Activated CD4-positive, alpha-beta T cell treated with anti-CD3 and anti-CD28 coated beads, Interleukin-2, Interleukin-4, amounts not matched to agents 100 ng/mL and 50 ng/mL, durations not matched to agents 16 hours and 8 hours (primary cell): ENCODE measurements at regions not wholly inside any gene's neighbourhood (a gene's known extent, or its start where the extent isn't known, plus 50 kb on each side); places are given as distances from the start of the nearest gene placed in this dataset.
"Not testable (repeated sequence)": the region's sequence is repeated elsewhere in the genome, so short reads cannot be mapped to it uniquely, and the experiment has no call there.

Experiments used
- DNase-seq: peaks from one replicate; pipeline ENCODE4 v3.0.0-alpha.2; 2020; ENCODE audit warnings: low spot score

DNA sequence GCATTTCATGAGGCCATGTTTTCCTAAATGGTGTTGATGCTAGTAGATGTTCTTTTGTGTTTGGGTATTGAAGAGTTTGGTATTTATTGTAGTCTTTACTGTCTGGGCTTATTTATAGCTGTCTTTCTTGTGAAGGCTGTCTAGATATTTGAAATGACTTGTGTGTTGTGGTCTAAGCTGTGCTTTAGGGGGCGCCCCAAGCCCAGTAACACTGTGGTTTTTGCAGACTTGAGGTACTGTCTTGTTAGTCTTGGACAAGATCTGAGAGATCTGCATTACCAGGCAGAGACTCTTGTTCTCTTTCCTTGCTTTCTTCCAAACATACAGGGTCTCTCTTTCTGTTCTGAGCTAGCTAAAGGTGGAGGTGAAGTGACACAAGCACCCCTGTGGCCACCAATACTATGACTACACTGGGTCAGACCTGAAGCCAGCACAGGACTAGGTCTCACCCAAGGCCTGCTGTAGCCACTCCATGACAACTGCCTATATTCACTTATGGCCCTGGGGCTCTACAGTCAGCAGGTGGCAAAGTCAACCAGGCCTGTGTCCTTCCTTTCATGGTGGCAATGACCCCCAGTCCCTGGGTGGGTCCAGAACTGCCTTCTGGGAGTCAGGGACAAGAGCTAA lies 152.1 kb upstream of the TBC1D5 start:
- DNase-seq = peak; percentile 9

DNA sequence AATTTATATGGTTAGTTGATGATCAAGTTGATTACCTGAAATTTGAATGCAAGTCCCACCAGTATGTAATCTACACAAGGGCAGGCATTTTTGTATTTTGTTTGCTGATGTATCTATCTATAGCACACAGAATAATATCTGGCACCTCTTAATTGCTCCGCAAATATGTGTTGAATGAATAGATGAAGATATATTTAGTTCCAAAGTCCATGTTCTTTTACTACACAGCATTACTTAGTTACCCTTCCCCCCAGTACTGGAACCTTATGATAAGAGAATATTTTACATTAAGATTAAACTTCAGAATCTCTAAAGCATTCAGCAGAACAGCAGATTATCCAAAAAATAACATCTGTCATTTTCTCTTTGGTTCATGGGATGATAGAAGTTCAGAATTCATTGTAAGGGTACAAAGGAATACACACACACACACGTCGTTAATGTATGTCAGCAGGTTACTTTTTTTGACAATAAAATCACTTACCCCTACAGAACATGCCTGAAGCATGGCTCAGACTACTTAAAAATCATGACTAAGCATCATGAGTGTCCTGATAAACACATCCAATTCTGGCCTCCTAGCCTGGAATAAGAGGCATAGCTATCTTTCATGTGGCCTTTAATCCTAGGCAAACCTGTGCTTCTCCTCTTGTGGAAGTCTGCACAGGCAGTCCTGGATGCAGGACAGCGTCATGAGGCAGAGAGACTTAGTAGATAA lies 148.9 kb upstream of the TBC1D5 start:
- DNase-seq = no peak

DNA sequence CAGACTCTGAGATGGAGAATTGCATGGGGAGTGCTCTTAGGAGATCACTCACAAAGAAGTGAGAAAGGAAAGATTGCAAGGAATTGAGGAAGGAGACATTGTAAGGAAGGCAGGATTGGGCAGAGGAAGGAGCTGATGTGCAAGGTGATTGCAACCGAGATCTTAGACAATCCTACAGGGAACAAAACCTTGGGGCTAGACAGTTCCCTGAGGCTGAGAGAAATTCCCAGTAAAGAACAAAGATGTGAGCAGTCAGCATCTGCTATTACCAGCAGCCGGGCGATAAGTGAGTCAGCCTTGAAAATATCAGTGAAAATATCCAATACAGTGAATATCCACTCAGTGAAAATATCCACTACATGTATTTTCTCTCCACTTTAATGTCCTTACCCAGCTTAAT lies 143.6 kb upstream of the TBC1D5 start:
- DNase-seq = no peak

DNA sequence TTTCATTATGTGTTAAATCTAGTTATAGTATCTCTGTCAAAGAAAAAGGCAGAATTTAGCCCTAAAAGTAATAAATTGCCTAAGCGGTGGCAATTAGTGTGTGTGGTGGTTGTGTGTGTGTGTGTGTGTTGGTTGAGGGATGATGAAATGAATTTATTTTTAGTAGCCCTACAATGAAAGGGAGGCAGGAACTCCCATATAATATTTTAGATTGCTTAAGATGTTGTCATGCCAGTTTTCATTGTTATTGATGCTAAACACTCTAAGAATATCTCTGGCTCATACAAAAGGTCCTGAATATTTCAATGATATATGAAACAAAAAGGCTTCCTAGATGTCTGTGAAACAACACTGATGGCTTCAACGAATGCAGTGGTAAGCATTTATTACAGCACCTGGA lies 140.6 kb upstream of the TBC1D5 start:
- no peak for DNase-seq

DNA sequence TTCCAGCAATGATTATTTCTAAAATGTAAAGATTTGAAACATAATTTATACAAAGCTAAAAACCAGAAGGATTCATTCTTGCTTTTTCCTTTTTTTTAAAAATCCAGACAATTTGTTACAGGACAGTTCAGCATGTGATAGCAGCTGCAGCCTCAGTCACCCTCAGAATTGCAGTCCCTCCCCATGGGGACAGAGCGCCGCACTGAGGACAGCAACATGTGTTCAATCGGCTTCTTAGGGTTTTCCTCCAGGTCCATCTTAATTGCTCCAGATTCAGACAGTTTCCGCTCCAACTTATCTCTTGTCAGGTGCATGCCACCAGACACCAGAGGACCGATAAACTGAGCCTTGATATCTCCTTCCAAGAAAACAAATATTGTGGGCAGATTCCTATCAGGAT lies 134.9 kb upstream of the TBC1D5 start:
- DNase-seq = no peak

DNA sequence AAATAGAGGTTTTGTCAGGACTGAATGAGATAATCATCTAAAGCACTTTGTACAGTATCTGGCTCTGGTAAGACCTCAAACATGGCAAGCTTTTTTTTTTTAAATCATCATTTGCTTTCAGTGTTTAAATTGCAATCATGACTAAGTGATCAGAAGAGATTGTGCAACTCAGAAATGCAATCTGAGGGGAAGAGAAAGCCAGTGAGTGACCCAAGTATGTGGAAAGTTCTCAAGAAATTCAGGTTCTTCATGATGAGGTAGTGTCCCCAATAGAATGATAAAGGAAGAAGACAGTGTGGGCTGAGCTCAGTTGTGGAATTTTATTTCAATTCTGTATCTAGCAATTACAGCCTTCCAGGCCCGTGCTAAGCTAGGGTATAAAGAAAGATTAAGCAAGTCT lies 132.2 kb upstream of the TBC1D5 start:
- DNase-seq = no peak

DNA sequence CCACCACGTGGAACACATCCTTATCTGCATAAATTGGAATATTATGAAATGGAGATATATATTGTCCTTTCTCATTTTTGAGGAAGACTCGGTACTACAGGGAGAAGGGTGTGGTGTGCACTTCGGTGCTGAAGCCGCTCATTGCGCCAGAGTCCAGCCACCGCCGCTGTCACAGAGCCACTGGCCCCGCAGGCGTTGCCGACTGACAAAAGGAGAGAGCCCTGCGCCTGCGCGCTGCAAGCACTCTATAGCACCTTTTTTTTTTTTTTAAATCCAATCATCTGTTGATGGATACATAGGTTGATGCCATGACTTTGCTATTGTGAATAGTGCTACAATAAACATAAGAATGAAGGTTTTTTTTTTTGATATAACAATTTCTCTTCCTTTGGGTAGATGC lies 130.0 kb upstream of the TBC1D5 start:
- DNase-seq = no peak

DNA sequence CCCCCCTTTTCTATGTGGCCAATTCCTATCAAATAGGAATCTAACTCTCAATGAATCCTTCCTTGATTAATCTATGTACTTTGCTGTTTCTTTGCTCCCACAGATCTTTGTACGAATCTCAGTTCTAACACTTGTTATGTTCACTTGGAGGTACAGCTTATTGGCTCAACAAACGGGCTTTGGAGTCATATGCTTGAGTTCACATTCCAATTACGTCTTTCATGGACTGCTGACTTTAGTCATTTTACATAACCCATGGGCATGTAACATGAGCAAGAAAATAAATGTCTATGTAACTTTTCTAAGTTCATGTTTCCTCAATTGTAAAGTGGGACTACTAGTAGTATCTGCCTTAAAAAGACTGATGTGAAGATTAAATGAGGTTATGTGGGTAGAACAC lies 123.2 kb upstream of the TBC1D5 start:
- DNase-seq = no peak

DNA sequence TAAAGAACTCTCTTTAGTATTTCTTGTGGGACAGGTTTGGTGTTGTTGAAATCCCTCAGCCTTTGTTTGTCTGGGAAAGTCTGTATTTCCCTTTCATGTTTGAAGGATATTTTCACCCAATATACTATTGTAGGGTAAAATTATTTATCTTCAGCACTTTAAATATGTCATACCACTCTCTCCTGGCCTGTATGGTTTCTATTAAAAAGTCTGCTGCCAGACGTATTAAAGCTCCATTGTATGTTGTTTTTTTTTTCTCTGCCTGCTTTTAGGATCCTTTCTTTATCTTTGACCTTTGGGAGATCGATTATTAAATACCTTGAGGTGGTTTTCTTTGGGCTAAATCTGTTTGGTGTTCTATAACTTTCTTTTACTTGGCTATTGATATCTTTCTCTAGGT lies 119.0 kb upstream of the TBC1D5 start:
- no peak for DNase-seq

DNA sequence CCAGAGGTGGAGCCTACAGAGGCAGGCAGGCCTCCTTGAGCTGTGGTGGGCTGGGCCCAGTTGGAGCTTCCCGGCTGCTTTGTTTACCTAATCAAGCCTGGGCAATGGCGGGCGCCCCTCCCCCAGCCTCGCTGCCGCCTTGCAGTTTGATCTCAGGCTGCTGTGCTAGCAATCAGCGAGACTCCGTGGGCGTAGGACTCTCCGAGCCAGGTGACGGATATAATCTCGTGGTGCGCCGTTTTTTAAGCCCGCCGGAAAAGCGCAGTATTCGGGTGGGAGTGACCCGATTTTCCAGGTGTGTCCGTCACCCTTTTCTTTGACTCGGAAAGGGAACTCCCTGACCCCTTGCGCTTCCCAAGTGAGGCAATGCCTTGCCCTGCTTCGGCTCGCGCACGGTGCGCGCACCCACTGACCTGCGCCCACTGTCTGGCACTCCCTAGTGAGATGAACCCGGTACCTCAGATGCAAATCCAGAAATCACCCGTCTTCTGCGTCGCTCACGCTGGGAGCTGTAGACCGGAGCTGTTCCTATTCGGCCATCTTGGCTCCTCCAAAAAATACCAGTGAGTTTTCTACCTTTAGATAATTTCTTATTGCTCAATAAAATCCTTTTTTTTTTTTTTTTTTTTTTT lies 118.5 kb upstream of the TBC1D5 start:
- DNase-seq = not testable (repeated sequence)

DNA sequence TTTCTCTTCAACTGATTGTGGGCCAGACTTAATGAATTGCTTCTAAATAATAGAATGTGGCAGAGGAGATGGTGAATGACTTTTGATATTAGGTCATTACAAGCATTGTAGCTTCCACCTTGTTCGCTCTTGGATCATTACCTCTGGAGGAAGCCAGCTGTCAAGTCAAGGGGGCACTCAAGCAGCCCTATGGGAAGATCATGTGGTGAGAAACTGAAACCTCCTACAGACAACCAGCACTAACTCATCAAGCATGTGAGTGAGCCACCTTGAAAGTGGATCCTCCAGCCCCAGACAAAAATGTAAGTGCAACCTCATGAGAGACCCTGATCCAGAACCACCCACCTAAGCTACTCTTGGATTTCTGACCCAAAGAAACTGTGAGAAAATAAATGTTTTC lies 109.8 kb upstream of the TBC1D5 start:
- no peak for DNase-seq

DNA sequence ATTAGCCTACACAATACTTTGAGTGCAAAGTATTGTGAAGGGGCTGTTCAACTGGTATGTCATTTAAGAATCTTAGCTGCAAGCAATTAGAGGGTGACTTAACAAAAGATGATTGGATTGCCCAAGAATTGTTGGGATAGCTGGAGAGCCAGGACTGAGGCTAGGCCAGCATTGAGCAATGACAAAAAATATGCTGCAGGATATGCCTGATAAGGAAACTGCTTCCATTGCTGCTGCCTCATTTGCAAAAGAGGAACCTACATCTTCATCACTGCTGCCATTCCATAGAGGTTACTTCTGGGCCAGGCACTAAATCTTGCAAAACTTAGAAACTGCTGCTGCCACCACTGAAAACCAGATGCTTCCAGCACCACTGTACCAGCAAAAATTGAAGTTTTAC lies 108.0 kb upstream of the TBC1D5 start:
- no peak for DNase-seq

DNA sequence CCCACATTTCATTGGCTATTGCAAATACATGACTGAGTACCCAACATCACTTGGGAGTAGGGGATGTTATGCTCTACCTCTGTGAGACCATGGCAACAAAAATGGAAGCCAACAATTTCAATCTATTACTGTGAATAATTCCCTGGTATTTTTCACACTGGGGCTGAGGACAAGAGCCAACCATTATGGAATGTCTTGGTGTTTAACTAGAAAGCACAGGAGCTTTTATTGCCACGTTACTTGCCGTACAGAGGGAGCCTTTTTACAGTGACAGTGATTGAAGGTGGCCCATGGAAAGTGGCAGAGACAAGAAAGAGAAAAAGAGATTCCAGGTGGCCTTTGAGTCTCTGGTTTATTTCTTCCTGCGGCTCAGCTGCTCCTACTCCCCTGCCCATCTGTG lies 105.7 kb upstream of the TBC1D5 start:
- no peak for DNase-seq

DNA sequence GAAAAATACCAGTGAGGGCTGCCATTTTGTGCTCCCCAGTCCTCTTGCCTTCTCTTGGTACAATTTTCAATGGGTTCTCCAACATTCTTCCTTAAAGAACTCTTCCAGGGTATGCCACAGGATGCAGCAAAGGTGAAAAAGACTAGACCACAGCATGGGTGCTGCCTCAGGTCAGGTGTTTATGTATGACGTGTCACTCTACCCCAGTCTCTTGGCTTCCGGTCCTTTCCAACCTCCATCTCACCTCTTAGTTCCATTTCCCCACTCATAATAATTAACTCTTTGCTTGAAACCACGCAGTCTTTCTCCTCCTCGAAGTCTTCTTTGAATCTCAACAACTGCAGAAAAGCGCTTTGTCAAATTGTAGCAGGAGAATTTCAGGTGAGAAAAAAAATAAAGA lies 104.7 kb upstream of the TBC1D5 start:
- DNase-seq = no peak

DNA sequence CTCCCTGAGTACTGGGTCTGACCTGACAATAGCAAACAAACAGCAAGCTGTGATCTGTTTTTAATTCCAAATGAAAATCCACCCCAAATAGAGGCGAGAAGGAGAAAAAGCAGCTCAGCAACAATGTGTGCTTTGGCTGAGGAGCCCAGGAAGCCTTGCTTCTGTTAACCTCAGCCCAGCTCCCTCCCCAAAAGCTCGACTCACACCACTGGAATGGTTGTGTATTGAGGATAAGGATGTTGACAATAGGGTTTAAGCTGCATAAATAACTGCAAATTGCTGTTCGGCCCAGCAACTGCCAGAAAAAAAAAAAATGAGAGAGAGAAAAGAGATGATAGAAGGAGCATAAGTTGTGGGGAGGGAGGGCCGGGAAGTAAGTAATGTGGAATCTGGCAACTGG lies 104.0 kb upstream of the TBC1D5 start:
- DNase-seq = no peak

DNA sequence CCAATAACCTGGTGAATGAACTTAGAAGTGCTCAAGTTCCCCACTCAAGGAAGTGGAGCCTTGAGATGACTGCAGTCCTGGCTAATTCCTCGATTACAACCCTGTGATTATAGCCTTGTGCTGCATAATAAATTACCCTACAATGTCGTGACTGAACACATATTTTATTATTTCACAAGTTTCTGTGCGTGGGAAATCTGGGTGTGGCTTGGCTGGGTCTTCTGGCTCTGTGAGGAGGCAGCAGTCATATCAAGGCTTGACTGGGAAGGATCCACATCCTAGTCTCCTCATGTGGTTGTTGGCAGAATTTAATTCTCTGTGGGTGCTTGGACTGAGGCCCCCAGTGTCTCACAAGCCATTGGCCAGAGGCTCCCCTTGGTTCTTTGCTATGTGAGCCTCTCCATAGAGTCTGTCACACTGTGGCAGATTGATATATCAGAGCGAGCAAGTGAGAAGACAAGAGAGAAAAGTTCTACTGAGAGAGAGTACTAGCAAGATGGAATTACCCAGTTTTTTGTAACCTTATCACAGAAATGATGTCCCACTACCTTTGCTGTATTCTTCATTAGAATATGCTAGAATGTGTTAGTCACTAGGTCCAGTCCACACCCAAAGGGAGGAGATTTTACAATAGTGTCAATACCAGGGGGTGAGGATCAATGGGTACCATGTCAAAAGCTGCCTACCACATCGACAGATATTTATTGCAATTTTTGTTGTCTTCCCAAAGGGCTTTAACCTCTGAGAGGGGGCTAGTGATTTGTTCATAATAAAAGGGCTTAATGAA lies 102.8 kb upstream of the TBC1D5 start:
- DNase-seq = no peak

DNA sequence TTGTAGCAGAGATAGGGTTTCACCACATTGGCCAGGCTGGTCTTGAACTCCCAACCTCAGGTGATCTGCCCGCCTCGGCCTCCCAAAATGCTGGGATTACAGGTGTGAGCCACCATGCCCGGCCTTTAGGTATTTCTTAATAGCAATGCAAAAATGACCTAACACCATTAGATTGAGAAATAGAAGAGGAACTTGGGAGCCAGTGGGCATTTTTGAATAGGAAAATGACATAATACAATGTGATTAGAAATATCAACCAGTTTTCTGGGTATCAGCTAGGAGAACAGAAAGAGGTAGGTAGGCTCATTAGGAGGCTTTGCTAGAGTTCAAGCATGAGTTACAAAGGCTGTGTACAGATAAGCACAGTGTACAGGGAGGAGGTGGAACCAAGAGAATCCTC lies 101.8 kb upstream of the TBC1D5 start:
- DNase-seq = no peak

DNA sequence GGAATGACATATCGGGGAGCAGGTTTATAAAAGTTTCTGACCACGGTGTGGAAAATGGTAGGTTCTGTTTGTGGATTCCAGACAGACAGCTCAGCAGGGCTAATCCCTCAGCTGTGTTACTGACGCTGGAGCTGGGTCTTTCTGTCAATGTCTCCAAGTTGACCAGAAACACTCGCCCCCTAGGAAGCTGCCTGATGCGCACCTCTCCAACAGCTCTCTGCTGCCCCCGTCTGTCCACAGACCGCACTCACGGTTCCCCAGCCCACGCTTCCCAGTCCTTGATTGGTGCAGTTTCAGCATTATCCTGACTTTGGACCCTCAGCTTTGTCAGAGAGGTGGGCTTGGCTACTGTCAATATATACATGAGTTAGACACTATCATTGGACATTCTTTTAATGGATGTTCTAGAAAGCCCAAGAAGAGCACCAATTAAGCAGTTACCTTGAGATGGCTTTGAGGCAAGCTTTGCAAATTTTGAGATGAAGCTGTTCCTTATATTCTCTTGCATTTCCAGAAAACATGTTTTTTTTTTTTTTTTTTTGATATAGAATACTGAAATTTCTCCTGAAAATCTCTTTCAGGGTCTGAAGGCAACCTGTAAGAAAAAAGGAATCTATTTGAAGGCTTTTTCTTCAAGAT lies 98.9 kb upstream of the TBC1D5 start:
- DNase-seq = peak; percentile 68

DNA sequence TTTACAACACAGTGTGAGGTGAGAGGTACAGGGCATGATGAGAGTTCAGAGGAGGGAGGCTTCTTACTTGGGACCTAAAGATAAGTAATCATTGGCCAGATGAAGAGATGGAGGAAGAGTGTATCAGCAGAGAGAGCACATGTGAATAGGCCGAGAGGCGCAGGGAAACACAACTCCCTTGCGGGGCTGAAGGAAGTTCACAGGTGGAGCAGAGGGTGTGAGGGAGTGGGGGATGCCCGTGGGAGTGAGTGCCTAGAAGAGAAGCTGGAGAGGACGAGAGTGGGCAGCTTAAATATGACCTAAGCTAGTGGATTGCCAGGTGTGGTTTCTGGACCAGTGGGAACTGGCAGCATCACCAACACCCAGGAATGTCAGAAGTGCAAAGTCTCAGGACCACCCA lies 98.2 kb upstream of the TBC1D5 start:
- no peak for DNase-seq

DNA sequence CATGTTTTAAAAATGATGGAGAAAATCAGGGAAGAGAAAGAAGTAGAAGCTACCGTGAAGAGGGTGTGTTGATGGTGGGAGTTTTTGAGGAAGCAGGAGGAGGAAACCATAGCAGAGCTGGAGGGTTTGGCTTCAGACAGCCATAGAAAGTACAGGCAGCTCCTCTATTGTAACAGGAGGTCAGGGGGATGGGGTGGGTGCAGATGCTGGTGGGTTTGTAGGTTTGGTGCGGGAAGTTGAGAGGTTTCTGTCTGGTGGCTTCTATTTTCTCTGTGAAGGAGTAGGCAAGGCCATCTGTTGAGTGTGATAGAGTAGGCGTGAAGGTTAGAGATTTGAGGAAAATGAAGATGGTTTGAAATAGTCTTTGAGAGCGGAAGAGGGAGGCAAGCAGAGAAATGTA lies 97.7 kb upstream of the TBC1D5 start:
- DNase-seq = no peak

DNA sequence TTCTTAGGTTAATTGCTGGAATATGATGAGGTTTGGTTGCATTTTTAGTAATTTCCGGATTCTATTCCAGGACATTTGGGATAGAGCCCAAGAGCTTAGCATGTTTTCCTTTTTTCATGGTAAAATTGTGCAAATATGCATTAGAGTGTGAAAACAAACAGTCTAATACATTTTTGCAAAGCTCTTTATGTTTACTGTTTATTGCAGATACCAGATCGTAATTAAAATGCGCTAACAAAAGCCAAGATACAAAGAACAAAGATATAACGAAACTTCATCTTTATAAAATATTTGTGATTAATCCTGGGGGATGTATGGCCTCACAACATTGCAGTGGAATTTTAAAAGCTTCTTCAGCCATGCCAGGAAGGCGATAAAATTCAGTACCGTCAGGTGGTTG lies 94.5 kb upstream of the TBC1D5 start:
- DNase-seq = no peak

DNA sequence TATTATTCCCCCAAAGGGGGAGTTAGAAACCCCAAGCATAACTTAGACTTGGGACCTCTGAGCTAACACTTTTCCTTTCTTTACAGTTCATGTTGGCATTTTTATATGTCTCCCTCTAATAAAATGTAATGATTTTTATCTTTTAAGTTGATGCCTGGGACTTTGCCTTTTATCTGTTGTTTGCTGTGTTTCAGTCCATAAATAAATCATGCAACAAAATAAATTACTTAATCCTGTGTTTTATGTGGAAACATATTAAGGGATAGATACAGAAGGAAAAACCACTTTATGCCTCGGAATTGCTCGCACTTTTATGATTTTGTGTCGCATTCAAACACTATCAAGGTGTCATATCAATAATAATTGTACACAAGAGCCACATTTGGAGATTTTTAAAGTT lies 93.7 kb upstream of the TBC1D5 start:
- DNase-seq = no peak
